SIG-M5 treated with dmso at 0.1 percent for 504 hours (cell line): ENCODE measurements at regions not wholly inside any gene's neighbourhood (a gene's known extent, or its start where the extent isn't known, plus 50 kb on each side); places are given as distances from the start of the nearest gene placed in this dataset.
"Not testable (repeated sequence)": the region's sequence is repeated elsewhere in the genome, so short reads cannot be mapped to it uniquely, and the experiment has no call there.

Source experiments
- DNase-seq: peaks from one replicate; lab custom pipeline; 2025; ENCODE audit not compliant: unreplicated experiment; lab: John Stamatoyannopoulos, UW

GRCh38 chr13:99074693-99075092 is 96.8 kb upstream of the DOCK9 start:
- DNase-seq = peak; percentile 9

- no peak for DNase-seq
Measured at GRCh38 chr13:99075268-99076191, 97.7 kb upstream of the DOCK9 start.

- no peak for DNase-seq
Measured at GRCh38 chr13:99078017-99078771, 100.3 kb upstream of the DOCK9 start.

- no peak for DNase-seq
Measured at GRCh38 chr13:99080131-99080530, 102.3 kb upstream of the DOCK9 start.

GRCh38 chr13:99083981-99084380 is 106.1 kb upstream of the DOCK9 start:
- no peak for DNase-seq

- DNase-seq = no peak
Measured at GRCh38 chr13:99085139-99085807, 107.4 kb upstream of the DOCK9 start.

GRCh38 chr13:99085808-99086266 is 108.0 kb upstream of the DOCK9 start:
- DNase-seq = no peak

GRCh38 chr13:99086267-99087097 is 108.6 kb upstream of the DOCK9 start:
- peak; percentile 54 for DNase-seq

- DNase-seq = peak; percentile 74
Measured at GRCh38 chr13:99087098-99087953, 109.5 kb upstream of the DOCK9 start.

GRCh38 chr13:99087954-99088491 is 110.2 kb upstream of the DOCK9 start:
- DNase-seq = no peak

- DNase-seq = no peak
Measured at GRCh38 chr13:99093997-99094396, 106.7 kb upstream of the UBAC2 start.

- not testable (repeated sequence) for DNase-seq
Measured at GRCh38 chr13:99101831-99102230, 98.8 kb upstream of the UBAC2 start.

GRCh38 chr13:99103536-99103935 is 97.1 kb upstream of the UBAC2 start:
- DNase-seq = no peak

- no peak for DNase-seq
Measured at GRCh38 chr13:99104396-99104795, 96.3 kb upstream of the UBAC2 start.

- DNase-seq = no peak
Measured at GRCh38 chr13:99105160-99105559, 95.5 kb upstream of the UBAC2 start.

- no peak for DNase-seq
Measured at GRCh38 chr13:99113351-99113750, 87.3 kb upstream of the UBAC2 start.

GRCh38 chr13:99118179-99118578 is 82.5 kb upstream of the UBAC2 start:
- no peak for DNase-seq

- no peak for DNase-seq
Measured at GRCh38 chr13:99119656-99120055, 81.0 kb upstream of the UBAC2 start.

- no peak for DNase-seq
Measured at GRCh38 chr13:99120751-99121150, 79.9 kb upstream of the UBAC2 start.
